HG02571 (cell line): ENCODE measurements at regions not wholly inside any gene's neighbourhood (a gene's known extent, or its start where the extent isn't known, plus 50 kb on each side); places are given as distances from the start of the nearest gene placed in this dataset.
"Not testable (repeated sequence)": the region's sequence is repeated elsewhere in the genome, so short reads cannot be mapped to it uniquely, and the experiment has no call there.

Experiments used
- ATAC-seq: cut with Tn5 transposase; IDR thresholded peaks from one replicate; pipeline ENCODE4 v1.9.1; 2021; ENCODE audit warnings: mild to moderate bottlenecking, moderate library complexity; ENCODE audit not compliant: unreplicated experiment

DNA sequence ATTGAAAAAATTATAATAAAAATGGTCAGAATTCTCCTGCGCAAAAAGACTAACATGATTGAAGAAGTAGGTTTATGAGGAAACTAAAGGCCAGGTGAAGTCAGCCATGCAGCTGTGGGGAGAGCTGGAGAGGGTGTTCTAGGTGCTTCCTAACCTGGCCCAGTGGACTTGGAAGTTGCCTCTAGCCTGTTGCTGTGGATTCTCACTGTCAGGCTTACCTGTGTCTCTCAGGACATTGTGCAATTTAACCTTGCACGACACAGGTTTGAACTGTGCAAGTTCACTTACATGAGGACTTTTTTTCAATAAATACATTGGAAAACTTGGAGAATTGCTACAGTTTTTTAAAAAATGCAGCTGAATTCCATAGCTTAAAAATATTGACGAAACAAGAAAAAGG, 266.4 kb downstream of the CXCL12 start:
- no peak for ATAC-seq

DNA sequence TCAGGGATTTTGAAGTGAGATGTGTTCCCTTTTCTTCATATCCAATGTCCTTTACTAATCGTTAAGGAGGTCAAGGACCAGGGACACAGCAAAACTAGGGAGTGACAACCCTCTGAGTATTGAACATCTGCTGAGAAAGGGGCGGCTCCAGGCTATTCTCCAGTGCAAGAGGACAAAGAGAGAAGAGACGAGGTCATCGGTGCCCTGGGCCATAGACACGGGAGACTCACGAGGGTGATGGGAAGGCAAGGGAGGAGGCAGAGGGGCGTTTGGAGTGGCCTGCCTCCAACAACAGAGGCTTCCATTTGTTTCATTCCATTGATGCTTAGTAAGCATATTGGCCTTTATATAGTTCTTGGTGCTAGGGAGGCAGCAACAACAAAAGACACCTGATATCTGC, 268.4 kb downstream of the CXCL12 start:
- no peak for ATAC-seq

DNA sequence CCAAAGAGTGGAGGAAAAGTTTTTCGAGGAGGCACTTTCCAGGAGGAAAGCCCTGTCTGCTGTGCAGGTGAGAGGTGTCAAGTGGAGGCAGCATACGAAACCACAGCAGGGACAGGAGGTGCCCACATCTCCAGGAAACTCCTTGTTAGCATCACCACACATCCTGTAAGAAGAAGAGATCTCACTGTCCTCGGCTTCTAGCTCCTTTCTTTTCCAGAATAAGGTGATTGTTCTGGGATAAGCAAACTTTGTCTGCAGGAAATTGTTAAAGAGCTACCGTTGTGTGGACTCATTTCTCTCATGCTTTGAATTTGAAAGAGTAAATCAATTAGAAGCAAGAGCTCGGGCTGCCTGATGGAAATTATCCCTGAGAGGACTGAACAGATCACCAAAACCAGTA, 269.4 kb downstream of the CXCL12 start:
- no peak for ATAC-seq

DNA sequence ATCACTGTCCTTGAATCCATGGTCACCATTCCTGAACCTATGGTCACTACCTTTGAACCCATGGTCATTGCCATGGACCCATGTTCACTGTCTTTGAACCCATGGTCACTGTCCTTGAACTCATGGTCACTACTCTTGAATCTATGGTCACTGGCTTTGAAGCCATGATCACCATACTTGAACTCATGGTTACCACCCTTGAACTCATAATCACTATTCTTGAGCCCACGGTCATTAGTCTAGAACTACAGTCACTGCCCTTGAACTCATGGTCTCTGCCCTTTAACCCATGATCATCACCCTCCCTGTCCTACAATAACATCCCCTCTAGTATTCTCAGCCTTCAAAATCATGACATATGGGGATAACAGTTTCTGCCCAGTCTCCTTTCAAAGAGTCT, 270.5 kb downstream of the CXCL12 start:
- no peak for ATAC-seq

DNA sequence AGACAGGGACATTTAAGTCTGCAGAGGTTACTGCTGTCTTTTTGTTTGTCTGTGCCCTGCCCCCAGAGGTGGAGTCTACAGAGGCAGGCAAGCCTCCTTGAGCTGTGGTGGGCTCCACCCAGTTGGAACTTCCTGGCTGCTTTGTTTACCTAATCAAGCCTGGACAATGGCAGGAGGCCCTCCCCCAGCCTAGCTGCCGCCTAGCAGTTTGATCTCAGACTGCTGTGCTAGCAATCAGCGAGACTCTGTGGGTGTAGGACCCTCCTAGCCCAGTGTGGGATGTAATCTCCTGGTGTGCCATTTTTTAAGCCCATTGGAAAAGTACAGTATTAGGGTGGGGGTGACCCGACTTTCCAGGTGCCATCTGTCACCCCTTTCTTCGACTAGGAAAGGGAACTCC, 272.6 kb downstream of the CXCL12 start:
- ATAC-seq, result not testable (repeated sequence)

- no peak for ATAC-seq
These were observed 279.2 kb downstream of the CXCL12 start for GRCh38 chr10:44105696-44106095.

GRCh38 chr10:44102726-44103255, 282.1 kb downstream of the CXCL12 start:
- ATAC-seq, result no peak

DNA sequence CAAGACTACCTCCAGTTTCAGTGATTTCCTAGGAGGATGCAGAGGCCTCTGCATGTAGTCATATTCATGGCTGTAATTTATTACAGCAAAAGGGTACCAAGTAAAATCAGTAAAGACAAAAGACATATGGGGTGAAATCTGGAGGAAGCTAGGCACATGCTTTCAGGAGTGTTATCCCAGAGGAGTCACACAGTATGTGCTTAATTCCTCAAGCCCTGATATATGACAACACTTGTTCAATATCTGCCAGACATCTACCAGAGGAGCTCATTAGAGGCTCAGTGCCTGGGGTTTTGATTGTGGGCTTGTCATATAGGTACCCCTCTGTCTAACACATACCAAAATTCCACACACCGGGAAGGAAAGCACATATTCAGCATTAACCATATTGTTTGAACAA, 283.8 kb downstream of the CXCL12 start:
- no peak for ATAC-seq

DNA sequence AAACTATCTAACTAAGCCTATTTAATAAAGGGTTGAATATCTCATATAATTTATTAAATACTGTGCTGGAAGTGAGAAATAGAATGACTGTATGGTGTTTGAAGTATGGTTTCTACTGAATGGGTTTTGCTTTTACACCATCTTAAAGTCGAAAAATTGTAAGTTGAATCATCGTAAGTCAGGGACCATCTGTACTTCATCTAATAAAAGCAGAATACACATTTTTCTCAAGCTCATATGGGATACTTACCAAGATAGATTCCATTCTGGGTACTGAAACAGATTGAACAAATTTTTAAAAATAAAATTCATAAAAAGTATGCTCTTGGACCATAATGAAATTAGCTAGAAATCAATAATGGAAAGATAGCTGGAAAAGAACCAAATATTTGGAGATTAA, 285.4 kb downstream of the CXCL12 start:
- no peak for ATAC-seq

- not testable (repeated sequence) for ATAC-seq
These were observed 288.7 kb downstream of the CXCL12 start for GRCh38 chr10:44096217-44096616.

DNA sequence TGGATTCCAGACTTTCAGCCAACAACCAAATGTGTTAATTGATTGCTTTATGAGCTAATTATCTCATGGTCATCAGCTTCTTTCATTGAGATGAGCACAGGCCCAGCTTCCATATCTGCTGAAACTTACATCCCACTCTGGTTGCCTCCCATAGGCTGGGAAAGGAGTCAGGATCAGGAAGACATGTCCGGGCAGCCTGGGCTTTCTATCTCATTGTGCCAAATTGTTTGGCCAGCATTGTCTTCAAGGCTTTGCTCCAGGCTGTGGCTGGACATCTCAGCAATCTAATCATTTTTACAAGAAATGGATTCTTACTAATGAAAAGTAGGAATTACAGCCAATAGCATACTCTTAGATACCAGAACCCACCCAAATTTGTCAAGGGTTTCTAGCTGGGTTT, 295.2 kb downstream of the CXCL12 start:
- no peak for ATAC-seq

- ATAC-seq, result no peak
These were observed 297.5 kb downstream of the CXCL12 start for GRCh38 chr10:44087403-44087802.

GRCh38 chr10:44083719-44084400, 301.0 kb downstream of the CXCL12 start:
- ATAC-seq, result no peak

- no peak for ATAC-seq
These were observed 313.4 kb downstream of the CXCL12 start for GRCh38 chr10:44071479-44071878.

GRCh38 chr10:44070282-44070681, 314.6 kb downstream of the CXCL12 start:
- ATAC-seq, result no peak

GRCh38 chr10:44069573-44069972, 315.3 kb downstream of the CXCL12 start:
- no peak for ATAC-seq

DNA sequence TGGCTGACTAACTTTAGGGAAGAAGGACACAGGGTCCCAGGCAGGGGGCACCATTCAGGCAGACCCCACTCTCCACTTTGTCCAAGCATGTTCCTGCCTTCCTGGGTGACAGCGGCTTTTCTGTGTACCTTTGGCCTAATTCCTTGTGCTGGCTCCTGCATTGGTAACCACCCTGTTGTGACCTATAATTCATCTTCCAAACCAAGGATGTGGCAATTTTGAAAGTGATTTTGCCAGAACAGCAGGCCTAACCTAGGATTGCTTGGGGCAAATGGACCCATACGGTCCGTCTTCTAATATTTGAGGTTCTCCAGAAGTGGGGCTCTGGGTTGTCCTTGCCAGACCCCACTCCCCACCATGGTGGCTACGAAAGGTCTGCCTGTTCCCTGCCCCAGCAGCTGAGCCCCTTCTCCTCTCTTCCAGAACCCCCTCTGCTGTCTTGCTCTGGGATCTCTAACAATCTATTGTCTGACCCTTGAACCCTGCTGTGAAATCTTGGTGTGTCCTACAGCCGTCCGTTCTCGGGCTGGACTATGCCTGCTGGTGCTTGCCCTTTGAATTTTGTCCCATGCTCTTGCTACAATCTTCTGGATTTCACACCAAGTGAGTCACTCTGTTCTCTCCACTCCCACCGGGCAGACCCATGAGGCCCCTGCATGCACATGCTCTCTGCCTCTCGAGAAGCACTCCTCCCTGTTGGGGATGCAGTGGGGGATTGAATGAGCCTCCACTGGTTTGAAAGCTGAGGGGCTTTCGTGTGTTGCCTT, 316.0 kb downstream of the CXCL12 start:
- no peak for ATAC-seq

DNA sequence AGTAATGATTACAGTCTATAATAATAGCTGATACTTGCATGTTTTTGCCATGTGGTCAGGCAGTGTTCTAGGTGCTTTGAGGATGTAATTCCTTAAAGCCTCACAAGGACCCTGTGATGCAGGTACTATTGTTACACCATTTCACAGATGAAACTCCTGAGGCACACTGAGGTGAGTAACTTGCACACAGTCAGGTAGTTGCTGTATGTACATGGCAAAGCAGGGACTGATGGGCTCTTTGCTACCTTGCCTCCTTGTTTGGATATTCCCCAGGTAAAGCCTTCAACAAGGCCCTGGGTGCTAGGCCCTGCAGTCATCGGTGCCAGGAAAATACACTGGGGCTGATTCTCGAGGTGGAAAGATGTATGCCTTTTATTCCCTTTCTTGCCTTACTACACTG, 317.5 kb downstream of the CXCL12 start:
- ATAC-seq, result no peak

DNA sequence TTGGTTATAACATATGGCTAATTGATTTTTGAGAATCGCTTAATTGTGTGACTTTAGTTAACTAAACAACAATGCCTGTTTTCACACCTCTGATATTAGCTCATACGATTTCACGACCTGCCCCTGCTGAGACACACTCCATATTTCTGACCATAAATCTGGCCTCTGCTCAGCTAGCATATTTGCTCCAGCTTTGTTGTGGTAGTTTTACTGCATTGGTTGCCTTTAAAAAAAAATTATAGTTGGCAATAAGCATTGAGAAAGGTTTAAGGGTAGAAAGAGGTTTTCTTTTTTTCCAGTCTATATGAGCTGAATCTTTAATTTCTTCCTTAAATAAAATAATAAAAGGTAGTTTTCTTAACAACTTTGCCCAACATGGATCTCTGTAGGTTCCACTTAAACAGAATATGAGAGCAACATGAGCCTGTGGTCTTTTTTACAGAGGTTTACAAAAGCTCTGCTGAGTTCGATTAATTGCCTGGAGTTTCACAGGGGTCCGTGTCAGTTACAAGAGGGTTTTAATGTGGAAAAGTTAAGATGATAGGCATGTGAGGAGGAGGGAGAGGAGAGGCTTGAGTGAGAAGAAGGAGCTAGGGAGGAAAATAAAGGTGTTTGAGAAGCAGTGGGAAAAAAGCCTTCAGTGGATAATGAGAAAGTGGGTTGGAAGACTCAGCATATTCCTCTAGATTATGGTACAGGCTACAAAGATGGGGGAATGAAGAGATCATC, 318.2 kb downstream of the CXCL12 start:
- ATAC-seq, result no peak

- no peak for ATAC-seq
These were observed 318.9 kb downstream of the CXCL12 start for GRCh38 chr10:44065788-44066526.
